Activated naive CD8-positive, alpha-beta T cell treated with anti-CD3 and anti-CD28 coated beads for 36 hours (primary cell): ENCODE measurements at regions not wholly inside any gene's neighbourhood (a gene's known extent, or its start where the extent isn't known, plus 50 kb on each side); places are given as distances from the start of the nearest gene placed in this dataset.
A peak's percentile ranks its signal among the peaks of the same experiment; 100 is the strongest.

ENCODE experiments used
- DNase-seq: peaks from one replicate; pipeline ENCODE4 v3.0.0; 2021
- H3K27ac Mint-ChIP-seq: one replicate; pipeline ENCODE4 v1.8.0; 2022; ENCODE audit warnings: mild to moderate bottlenecking, moderate library complexity, mixed read lengths
- H3K27me3 Mint-ChIP-seq: one replicate; pipeline ENCODE4 v1.8.0; 2022; ENCODE audit warnings: mild to moderate bottlenecking, mixed read lengths
- H3K36me3 Mint-ChIP-seq: one replicate; pipeline ENCODE4 v1.8.0; 2021; ENCODE audit warnings: mild to moderate bottlenecking, mixed read lengths
- H3K4me1 Mint-ChIP-seq: one replicate; pipeline ENCODE4 v1.8.0; 2021; ENCODE audit warnings: mixed read lengths
- H3K4me3 Mint-ChIP-seq: one replicate; pipeline ENCODE4 v1.8.0; 2022; ENCODE audit warnings: mild to moderate bottlenecking, moderate library complexity, mixed read lengths
- H3K9me3 Mint-ChIP-seq: one replicate; pipeline ENCODE4 v1.8.0; 2022; ENCODE audit warnings: mixed read lengths

DNA sequence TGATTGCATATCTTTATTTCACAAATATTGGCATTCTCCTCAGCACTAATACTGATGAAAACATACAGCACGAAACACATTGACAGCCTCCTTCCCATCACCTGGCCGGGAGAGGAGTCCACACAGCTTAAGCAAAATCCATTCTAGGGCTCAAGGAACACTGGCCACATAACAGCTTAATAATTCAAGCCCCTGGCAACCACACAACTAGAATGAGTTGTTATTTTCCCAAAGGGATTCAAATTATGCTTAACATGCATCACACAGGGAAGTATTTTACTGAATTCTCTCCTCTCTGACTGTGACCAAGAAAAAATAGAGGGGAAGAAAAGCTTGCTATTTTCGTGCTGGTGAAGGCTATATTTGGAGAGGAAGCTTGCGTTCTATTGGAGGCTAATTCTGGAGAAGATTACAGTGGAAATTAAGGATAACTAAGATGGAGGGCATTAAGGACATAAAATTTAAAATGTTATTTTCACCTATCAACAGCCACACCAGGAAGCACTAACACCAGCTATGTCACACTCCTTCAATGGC, 198.5 kb downstream of the ADGRG6 start:
- Mint-ChIP-seq H3K27ac (no peak overlapping the region), H3K36me3 (peaks cover 3% of the 10 kb centered on the region), H3K27me3 (no peaks in the 10 kb centered on the region), H3K9me3 (peaks cover 18% of the 10 kb centered on the region), H3K4me3 (no peak overlapping the region), H3K4me1 (no peaks in the 10 kb centered on the region)
- DNase-seq: no peak

DNA sequence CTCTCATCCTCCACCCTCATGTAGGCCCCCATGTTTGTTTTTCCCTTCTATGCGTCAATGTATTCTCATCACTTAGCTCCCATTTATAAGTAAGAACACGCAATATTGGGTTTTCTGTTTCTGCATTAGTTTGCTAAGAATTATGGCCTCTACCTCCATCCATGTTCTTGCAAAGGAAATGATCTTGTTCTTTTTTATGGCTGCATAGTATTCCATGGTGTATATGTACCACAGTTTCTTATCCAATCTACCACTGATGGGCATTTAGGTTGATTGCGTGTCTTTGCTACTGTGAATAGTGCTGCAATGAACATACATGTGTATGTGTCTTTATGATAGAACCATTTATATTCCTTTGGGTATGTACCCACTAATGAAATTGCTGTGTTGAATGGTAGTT, 200.0 kb downstream of the ADGRG6 start:
- Mint-ChIP-seq H3K27ac (no peak overlapping the region), H3K36me3 (peaks cover 3% of the 10 kb centered on the region), H3K9me3 (peaks cover 18% of the 10 kb centered on the region), H3K27me3 (no peaks in the 10 kb centered on the region), H3K4me1 (no peaks in the 10 kb centered on the region), H3K4me3 (no peak overlapping the region)
- no peak for DNase-seq

DNA sequence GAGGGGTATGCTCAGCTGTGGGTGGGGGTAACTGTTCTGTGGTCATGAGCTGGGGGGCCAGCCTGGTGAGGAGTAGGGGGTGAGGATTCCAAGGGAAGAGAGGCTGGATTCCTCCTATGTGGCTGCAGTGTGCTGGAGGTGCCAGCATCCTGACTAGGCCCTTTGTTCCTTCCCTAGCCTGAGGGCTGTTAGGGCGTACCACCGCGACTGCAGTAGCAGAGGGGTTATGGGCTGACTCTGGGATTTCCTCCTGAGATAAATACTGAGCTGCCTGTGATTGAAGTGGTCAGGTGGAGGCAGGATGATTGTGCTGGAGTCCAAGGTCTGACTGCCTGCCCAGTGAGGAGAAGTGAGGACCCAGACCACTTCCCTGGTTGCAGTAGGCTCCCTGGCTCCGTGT, 205.3 kb downstream of the ADGRG6 start:
- peaks cover 15% of the 10 kb centered on the region for H3K9me3 Mint-ChIP-seq
- H3K27ac Mint-ChIP-seq: no peak overlapping the region
- no peaks in the 10 kb centered on the region for H3K4me1 Mint-ChIP-seq
- no peak overlapping the region for H3K4me3 Mint-ChIP-seq
- DNase-seq: no peak
- peaks cover 3% of the 10 kb centered on the region for H3K36me3 Mint-ChIP-seq
- no peaks in the 10 kb centered on the region for H3K27me3 Mint-ChIP-seq

DNA sequence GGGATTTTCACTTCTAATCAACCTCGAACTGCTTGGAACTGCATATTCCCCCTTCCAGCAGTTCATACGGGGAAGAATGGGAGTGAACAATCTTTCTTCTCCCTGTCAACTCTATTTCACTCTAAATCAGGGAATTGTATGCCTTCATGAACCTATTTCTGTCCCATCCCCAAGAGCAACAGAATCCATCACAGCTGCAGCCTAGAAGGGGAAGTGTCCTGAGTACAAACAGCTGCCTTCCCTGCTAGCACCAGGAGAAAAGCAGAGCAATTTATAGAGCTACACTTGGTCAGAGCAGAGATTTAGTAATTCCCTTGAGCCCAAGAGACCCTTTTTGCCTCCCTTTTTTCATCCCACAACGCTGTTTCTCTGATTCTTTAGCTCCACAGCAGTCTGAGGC, 208.4 kb downstream of the ADGRG6 start:
- H3K9me3 Mint-ChIP-seq: peaks cover 3% of the 10 kb centered on the region
- no peaks in the 10 kb centered on the region for H3K36me3 Mint-ChIP-seq
- DNase-seq: no peak
- H3K4me1 Mint-ChIP-seq: no peaks in the 10 kb centered on the region
- no peaks in the 10 kb centered on the region for H3K27me3 Mint-ChIP-seq
- no peak overlapping the region for H3K27ac Mint-ChIP-seq
- H3K4me3 Mint-ChIP-seq: no peak overlapping the region

DNA sequence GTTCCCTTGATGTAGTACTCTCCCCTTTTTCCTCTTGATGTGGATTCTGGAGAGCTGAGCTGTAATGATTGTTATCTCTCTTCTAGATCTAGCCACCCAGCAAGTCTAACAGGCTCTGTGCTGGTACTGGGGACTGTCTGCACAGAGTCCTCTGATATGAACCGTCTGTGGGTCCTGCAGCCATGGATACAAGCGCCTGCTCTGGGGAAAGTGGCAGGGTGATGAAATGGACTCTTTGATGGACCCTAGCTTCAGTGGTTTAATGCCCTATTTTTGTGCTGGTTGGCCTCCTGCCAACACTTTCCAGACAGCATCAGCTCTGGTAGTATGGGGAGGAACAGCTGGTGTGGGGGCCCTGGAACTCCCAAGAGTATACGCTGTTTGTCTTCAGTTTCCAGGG, 216.3 kb downstream of the ADGRG6 start:
- no peak overlapping the region for H3K4me3 Mint-ChIP-seq
- no peaks in the 10 kb centered on the region for H3K27me3 Mint-ChIP-seq
- DNase-seq: no peak
- no peak overlapping the region for H3K27ac Mint-ChIP-seq
- peaks cover 6% of the 10 kb centered on the region for H3K4me1 Mint-ChIP-seq
- H3K36me3 Mint-ChIP-seq: peaks cover 4% of the 10 kb centered on the region
- peaks cover 13% of the 10 kb centered on the region for H3K9me3 Mint-ChIP-seq

DNA sequence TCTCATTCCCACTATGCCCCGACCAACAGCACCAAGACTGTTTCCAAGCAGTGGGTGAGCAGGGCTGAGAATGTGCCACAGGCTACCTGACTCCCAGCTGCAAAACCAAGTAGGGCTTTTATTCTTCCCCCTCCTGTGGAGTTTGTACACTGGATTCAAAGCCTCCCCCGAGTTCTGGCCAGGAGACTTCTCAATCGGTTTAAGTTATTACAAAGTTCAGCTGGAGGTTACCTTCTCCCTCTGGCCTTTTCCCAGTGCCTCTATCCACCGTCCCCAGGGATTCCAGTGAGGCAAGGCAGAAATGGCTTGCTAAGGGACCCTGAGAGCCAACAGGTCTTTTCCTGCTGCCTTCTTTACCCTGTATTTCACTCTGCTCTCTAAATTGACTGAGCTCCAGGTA, 217.0 kb downstream of the ADGRG6 start:
- Mint-ChIP-seq H3K9me3 (peaks cover 11% of the 10 kb centered on the region), H3K4me3 (no peak overlapping the region), H3K4me1 (peaks cover 6% of the 10 kb centered on the region), H3K27me3 (no peaks in the 10 kb centered on the region), H3K36me3 (peaks cover 4% of the 10 kb centered on the region), H3K27ac (no peak overlapping the region)
- DNase-seq: no peak

DNA sequence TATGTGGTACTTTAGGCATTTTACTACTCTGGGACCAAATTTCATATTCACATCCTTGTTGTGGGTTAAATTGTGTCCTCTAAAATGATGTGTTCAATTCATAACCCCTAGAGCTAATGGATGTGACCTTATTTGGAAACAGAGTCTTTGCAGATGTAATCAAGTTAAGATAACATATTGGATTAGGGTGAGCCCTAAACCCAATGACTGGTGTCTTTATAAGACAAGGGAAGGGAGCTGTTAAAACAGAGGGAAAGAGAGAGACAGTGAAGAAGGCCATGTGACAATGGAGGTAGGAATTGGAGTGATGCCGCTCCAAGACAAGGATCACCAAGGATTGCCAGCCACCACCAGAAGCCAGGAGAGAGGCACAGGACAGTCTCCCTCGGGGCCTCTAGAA, 220.0 kb downstream of the ADGRG6 start:
- H3K27ac Mint-ChIP-seq: no peak overlapping the region

DNA sequence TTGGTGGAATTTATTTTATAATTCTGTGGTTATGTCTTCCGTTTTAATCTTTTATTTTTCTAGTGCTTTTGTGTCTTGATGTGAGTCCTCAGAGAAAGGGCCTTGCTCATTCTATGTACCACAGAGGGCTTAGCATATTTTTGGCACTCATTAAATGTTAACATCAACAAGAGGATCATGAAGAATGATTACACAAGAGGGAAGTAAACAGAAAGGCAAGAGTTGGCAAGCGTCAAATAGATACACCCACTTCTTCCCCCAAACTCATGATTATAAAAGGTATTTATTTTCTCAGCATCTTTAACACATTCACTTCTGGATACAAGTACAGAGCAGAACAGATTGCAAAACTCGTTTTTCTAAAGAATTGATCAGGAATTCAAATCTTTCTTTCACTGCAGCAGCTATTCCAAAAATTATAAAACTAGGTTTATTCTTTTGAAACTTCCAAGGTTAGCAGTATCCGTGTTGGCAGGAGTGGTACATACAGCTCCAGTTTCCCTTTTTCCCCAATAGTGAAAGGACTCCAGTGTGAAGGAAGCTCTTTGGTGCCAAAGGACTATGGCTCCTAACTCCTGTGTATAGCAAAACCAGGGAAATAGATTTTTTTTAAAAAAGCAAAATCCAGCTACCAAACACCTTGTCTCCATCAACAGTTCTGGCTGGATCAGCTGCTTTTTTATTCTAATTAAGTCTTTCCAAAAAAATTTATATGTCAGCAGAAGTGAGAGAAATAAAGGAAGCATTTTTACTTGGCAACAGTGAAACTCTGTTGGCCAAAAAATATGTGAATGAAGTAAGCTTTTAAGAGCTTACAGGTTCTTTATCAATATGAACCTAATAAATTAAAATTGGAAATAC, 221.9 kb downstream of the ADGRG6 start:
- Mint-ChIP-seq H3K4me3 (no peak overlapping the region), H3K27me3 (no peaks in the 10 kb centered on the region), H3K4me1 (peaks cover 2% of the 10 kb centered on the region), H3K9me3 (no peaks in the 10 kb centered on the region), H3K36me3 (no peaks in the 10 kb centered on the region), H3K27ac (no peak overlapping the region)
- DNase-seq: no peak

More for the DNA sequence above, 220.0 kb downstream of the ADGRG6 start:
- peaks cover under 1% of the 10 kb centered on the region for H3K36me3 Mint-ChIP-seq
- H3K4me3 Mint-ChIP-seq: no peak overlapping the region
- no peaks in the 10 kb centered on the region for H3K27me3 Mint-ChIP-seq
- no peak for DNase-seq
- peaks cover 2% of the 10 kb centered on the region for H3K4me1 Mint-ChIP-seq
- peaks cover 7% of the 10 kb centered on the region for H3K9me3 Mint-ChIP-seq

DNA sequence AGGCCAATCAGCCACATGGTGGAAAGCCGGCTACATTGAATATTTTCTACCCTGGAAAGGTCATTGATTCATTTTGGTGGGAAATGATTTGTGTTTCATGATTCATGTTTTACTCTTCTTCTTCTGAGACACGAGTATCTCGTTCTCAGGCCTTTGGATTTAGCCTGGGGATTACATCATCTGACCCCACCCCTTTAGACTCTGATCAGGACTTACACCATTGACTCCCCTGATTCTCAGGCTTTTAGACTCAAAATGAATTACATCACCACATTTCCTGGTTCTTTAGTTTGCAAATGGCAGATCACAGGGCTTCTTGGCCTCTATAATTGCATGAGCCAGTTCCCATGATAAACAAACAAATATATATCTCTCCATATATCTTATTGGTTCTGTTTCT, 228.8 kb downstream of the ADGRG6 start:
- Mint-ChIP-seq H3K4me1 (no peaks in the 10 kb centered on the region), H3K36me3 (no peaks in the 10 kb centered on the region), H3K27ac (no peak overlapping the region), H3K27me3 (no peaks in the 10 kb centered on the region), H3K9me3 (peaks cover 9% of the 10 kb centered on the region), H3K4me3 (no peak overlapping the region)
- DNase-seq: no peak

DNA sequence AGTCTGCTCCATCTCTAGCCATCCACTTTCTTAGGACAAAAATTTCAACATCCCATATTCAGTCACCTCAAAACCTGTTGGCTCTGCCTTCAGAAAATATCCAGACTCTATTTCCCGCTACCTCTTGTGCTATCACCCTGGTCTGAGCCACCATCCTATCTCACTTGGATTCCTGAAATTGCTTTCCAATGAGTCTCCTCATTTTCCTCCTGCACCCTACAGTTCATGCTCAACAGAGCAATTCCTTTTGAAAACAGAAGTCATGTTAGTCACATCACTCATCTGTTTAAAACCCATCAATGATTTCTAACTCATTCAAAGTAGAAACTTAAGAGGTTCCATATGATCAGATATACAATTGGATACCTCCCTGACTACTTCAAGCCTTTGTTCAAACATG, 229.9 kb downstream of the ADGRG6 start:
- no peak for DNase-seq
- no peaks in the 10 kb centered on the region for H3K4me1 Mint-ChIP-seq
- H3K4me3 Mint-ChIP-seq: no peak overlapping the region
- no peak overlapping the region for H3K27ac Mint-ChIP-seq
- H3K27me3 Mint-ChIP-seq: no peaks in the 10 kb centered on the region
- peaks cover 9% of the 10 kb centered on the region for H3K9me3 Mint-ChIP-seq
- H3K36me3 Mint-ChIP-seq: no peaks in the 10 kb centered on the region

DNA sequence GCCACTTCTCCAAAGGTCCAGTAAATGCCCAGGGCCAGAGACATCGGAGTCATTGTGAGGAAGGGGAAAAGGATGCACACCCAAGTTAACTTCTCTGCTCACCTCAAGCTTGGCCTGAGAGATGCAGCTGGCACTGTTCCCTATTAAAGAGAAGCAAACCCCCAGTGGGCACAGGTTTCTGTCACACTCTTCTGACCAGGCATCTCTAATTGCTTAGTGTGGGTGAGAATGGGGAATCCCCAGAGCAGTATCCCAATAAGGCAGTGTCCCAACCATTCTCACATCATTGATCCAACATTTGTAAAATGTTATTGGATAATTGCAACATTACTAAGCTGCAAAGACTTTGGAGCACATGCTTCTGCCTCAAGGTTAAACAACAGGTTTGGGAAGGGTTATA, 232.3 kb downstream of the ADGRG6 start:
- peaks cover 3% of the 10 kb centered on the region for H3K4me1 Mint-ChIP-seq
- H3K27me3 Mint-ChIP-seq: no peaks in the 10 kb centered on the region

DNA sequence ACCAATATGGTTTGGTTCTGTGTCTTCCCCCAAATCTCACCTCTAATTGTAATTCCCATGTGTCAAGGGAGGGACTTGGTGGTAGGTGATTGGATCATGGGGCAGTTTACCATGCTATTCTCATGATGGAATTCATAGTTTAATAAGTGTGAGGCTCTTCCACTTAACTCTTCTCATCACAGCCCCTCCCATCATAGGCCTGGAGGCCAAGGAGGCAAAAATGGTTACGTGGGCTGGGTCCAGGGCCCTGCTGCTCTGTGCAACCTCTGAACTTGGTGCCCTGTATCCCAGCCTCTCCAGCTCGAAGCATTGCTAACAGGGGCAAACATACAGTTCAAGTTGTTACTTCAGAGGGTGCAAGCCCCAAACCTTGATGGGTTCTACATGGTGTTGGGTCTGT, 232.7 kb downstream of the ADGRG6 start:
- Mint-ChIP-seq H3K27ac (no peak overlapping the region), H3K4me3 (no peak overlapping the region), H3K36me3 (peaks cover 2% of the 10 kb centered on the region), H3K4me1 (peaks cover 3% of the 10 kb centered on the region), H3K27me3 (no peaks in the 10 kb centered on the region), H3K9me3 (peaks cover 10% of the 10 kb centered on the region)
- DNase-seq: no peak

More for the DNA sequence above, 232.3 kb downstream of the ADGRG6 start:
- no peak for DNase-seq
- no peak overlapping the region for H3K27ac Mint-ChIP-seq
- H3K36me3 Mint-ChIP-seq: peaks cover 2% of the 10 kb centered on the region
- H3K9me3 Mint-ChIP-seq: peaks cover 10% of the 10 kb centered on the region
- no peak overlapping the region for H3K4me3 Mint-ChIP-seq

DNA sequence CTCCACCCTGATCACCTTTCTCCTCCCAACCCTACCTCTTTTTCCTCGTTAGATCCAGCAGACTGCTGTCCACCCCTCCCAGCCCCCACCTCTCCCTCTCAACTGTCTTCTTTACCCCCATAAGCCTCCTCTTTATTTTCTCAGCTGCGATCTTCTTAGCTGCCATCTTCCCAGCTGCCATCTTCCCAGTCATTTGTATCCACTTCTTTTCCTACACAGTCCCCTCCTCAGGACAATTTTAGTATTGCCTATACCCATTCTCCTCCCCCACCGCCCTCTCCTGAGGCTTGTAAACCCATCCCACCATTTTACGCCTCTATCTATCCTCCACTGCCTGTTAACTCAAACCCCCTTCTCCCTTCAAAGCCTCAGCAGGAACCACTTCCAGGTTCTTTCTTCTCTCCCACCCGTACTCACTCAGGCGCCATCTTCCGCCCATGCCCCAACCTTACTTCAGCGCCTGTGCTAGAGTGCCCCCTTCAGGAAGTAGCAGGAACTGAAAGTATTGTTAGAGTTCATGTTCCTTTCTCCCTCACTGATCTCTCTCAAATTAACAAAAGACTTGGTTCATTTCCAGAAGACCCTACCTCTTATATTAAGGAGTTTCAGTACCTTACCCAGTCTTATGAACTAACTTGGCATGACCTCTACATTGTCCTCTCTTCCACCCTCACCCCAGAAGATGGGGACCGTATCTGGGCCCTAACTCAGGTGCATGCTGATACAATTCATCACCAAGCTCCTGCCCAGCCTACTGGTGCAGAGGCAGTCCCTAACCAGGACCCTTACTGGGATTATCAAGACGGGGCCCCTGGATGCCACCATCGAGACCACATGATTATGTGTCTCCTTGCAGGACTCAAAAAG, 236.0 kb downstream of the ADGRG6 start:
- no peaks in the 10 kb centered on the region for H3K27me3 Mint-ChIP-seq
- H3K36me3 Mint-ChIP-seq: peaks cover 2% of the 10 kb centered on the region
- no peak overlapping the region for H3K27ac Mint-ChIP-seq
- no peak overlapping the region for H3K4me3 Mint-ChIP-seq
- H3K4me1 Mint-ChIP-seq: peaks cover 3% of the 10 kb centered on the region
- peak; percentile 21 for DNase-seq
- peaks cover 10% of the 10 kb centered on the region for H3K9me3 Mint-ChIP-seq

DNA sequence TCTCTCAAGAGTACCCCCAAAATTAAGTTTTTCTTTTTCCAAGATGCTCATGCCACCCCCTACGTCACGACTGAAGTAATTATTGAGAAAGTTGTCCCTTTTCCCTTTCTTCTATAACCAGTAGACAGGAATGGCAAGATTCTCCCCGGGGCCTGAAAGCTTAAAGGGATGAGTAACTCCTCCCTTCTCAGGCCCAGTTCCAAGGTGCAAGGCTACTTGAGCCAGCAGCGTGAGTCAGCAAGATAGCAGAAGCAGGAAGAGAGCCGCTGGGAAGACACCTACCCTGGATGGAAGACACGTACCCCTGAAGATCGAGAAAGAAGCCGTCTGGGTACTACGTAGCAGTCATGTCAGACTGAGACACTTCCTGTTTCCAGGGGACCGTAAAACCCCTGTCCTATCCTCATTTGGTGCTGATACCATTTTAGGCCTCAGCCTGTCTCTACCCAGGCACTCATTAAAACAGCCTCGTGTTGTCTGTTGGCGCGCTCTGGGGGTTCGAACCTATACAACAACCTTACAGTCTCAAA, 241.0 kb downstream of the ADGRG6 start:
- Mint-ChIP-seq H3K9me3 (no peaks in the 10 kb centered on the region), H3K36me3 (peaks cover 2% of the 10 kb centered on the region), H3K27ac (no peak overlapping the region), H3K27me3 (no peaks in the 10 kb centered on the region), H3K4me3 (no peak overlapping the region), H3K4me1 (peaks cover 21% of the 10 kb centered on the region)
- no peak for DNase-seq

DNA sequence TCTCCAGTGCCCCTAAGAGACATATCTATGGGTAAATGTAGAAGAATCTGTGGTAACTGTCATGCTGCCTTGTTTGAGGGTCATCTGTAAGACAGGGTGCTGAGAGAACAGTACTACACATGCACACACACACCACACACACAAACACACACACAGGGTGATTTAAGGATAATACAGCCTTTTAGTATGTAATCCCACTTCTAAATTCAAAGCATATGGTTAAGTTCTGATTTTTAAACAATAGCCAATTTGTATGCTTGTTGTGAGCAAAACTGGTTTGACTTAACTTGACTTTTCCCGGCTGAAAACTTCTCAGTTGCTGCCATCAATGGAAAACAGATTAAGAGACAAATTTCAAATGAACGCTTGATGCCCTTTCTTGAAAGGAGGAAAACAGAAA, 241.8 kb downstream of the ADGRG6 start:
- no peak for DNase-seq
- H3K27ac Mint-ChIP-seq: no peak overlapping the region
- H3K4me1 Mint-ChIP-seq: peaks cover 22% of the 10 kb centered on the region
- H3K36me3 Mint-ChIP-seq: no peaks in the 10 kb centered on the region
- H3K9me3 Mint-ChIP-seq: peaks cover 2% of the 10 kb centered on the region
- H3K27me3 Mint-ChIP-seq: no peaks in the 10 kb centered on the region
- no peak overlapping the region for H3K4me3 Mint-ChIP-seq
